ENCODE measurements at regions not wholly inside any gene's neighbourhood (a gene's known extent, or its start where the extent isn't known, plus 50 kb on each side); places are given as distances from the start of the nearest gene placed in this dataset.

GRCh38 chr13:66069570-66069969 lies 1160.6 kb downstream of the PCDH9 start:
- no peak for TF ChIP-seq CTCF (conservative IDR thresholded peaks at IDR 0.05; ENCODE audit: low read length)
- TF ChIP-seq EZH2phosphoT487 (IDR thresholded peaks at IDR 0.05; ENCODE audit: borderline replicate concordance): no peak
- Histone ChIP-seq H3K79me2 (ENCODE audit: insufficient read depth, low read length) (no peaks in the 10 kb centered on the region), H3K4me1 (ENCODE audit: insufficient read depth, low read length, poor library complexity, severe bottlenecking) (no peaks in the 10 kb centered on the region), H3F3A (ENCODE audit: low read depth) (no peaks in the 10 kb centered on the region), H3K4me2 (ENCODE audit: low read depth, low read length, poor library complexity, severe bottlenecking) (no peak overlapping the region), H2AFZ (ENCODE audit: low read length) (no peak overlapping the region), H3K36me3 (ENCODE audit: insufficient read depth, low read length) (no peaks in the 10 kb centered on the region), H4K20me1 (ENCODE audit: insufficient read depth, low read length, poor library complexity, severe bottlenecking) (no peaks in the 10 kb centered on the region), H3K9me2 (replicated peaks; ENCODE audit: low read depth, low read length) (no peaks in the 10 kb centered on the region), H3K27me3 (ENCODE audit: insufficient read depth, low read length, poor library complexity, severe bottlenecking) (no peaks in the 10 kb centered on the region), H3K4me3 (ENCODE audit: low read length, poor library complexity, severe bottlenecking) (no peak overlapping the region), H3K9me3 (ENCODE audit: insufficient read depth, low read depth, low read length) (no peaks in the 10 kb centered on the region), H3K9ac (ENCODE audit: low read depth, low read length, poor library complexity, severe bottlenecking) (no peak overlapping the region)

- TF ChIP-seq CTCF (conservative IDR thresholded peaks at IDR 0.05; ENCODE audit: low read length) (no peak), EZH2phosphoT487 (IDR thresholded peaks at IDR 0.05; ENCODE audit: borderline replicate concordance) (no peak)
- H3K4me3 ChIP-seq (ENCODE audit: low read length, poor library complexity, severe bottlenecking): no peak overlapping the region
- no peaks in the 10 kb centered on the region for H3K79me2 ChIP-seq (ENCODE audit: insufficient read depth, low read length)
- no peaks in the 10 kb centered on the region for H3K4me1 ChIP-seq (ENCODE audit: insufficient read depth, low read length, poor library complexity, severe bottlenecking)
- H3F3A ChIP-seq (ENCODE audit: low read depth): no peaks in the 10 kb centered on the region
- H3K9ac ChIP-seq (ENCODE audit: low read depth, low read length, poor library complexity, severe bottlenecking): no peak overlapping the region
- H4K20me1 ChIP-seq (ENCODE audit: insufficient read depth, low read length, poor library complexity, severe bottlenecking): no peaks in the 10 kb centered on the region
- no peaks in the 10 kb centered on the region for H3K36me3 ChIP-seq (ENCODE audit: insufficient read depth, low read length)
- no peak overlapping the region for H2AFZ ChIP-seq (ENCODE audit: low read length)
- H3K4me2 ChIP-seq (ENCODE audit: low read depth, low read length, poor library complexity, severe bottlenecking): no peak overlapping the region
- no peaks in the 10 kb centered on the region for H3K9me2 ChIP-seq (replicated peaks; ENCODE audit: low read depth, low read length)
- no peaks in the 10 kb centered on the region for H3K27me3 ChIP-seq (ENCODE audit: insufficient read depth, low read length, poor library complexity, severe bottlenecking)
- H3K9me3 ChIP-seq (ENCODE audit: insufficient read depth, low read depth, low read length): no peaks in the 10 kb centered on the region
Measured at GRCh38 chr13:66068683-66069082, 1161.5 kb downstream of the PCDH9 start.

GRCh38 chr13:66048888-66049287 lies 1181.2 kb downstream of the PCDH9 start:
- no peak overlapping the region for H3K9ac ChIP-seq (ENCODE audit: low read depth, low read length, poor library complexity, severe bottlenecking)
- H3K9me3 ChIP-seq (ENCODE audit: insufficient read depth, low read depth, low read length): no peaks in the 10 kb centered on the region
- H4K20me1 ChIP-seq (ENCODE audit: insufficient read depth, low read length, poor library complexity, severe bottlenecking): no peaks in the 10 kb centered on the region
- TF ChIP-seq EZH2phosphoT487 (IDR thresholded peaks at IDR 0.05; ENCODE audit: borderline replicate concordance) (no peak), CTCF (conservative IDR thresholded peaks at IDR 0.05; ENCODE audit: low read length) (no peak)
- no peaks in the 10 kb centered on the region for H3K36me3 ChIP-seq (ENCODE audit: insufficient read depth, low read length)
- H3K27me3 ChIP-seq (ENCODE audit: insufficient read depth, low read length, poor library complexity, severe bottlenecking): no peaks in the 10 kb centered on the region
- H3K4me1 ChIP-seq (ENCODE audit: insufficient read depth, low read length, poor library complexity, severe bottlenecking): no peaks in the 10 kb centered on the region
- no peak overlapping the region for H2AFZ ChIP-seq (ENCODE audit: low read length)
- H3F3A ChIP-seq (ENCODE audit: low read depth): no peaks in the 10 kb centered on the region
- no peak overlapping the region for H3K4me3 ChIP-seq (ENCODE audit: low read length, poor library complexity, severe bottlenecking)
- H3K9me2 ChIP-seq (replicated peaks; ENCODE audit: low read depth, low read length): no peaks in the 10 kb centered on the region
- H3K4me2 ChIP-seq (ENCODE audit: low read depth, low read length, poor library complexity, severe bottlenecking): no peak overlapping the region
- no peaks in the 10 kb centered on the region for H3K79me2 ChIP-seq (ENCODE audit: insufficient read depth, low read length)

Measured in Loucy (cell line).